HCT116 (cell line): ENCODE measurements at regions not wholly inside any gene's neighbourhood (a gene's known extent, or its start where the extent isn't known, plus 50 kb on each side); places are given as distances from the start of the nearest gene placed in this dataset.

ENCODE experiments used
- CEBPB ChIP-seq: IDR thresholded peaks from 2 replicates; pipeline ENCODE4 v1.6.1; 2012; ENCODE audit warnings: low read depth
- ZNF274 ChIP-seq: fragments of 200-500 bp; sonication (Bioruptor generic); IDR thresholded peaks from 2 replicates; pipeline ENCODE4 v1.6.1; 2014; ENCODE audit warnings: mild to moderate bottlenecking, low read depth, low read length, inconsistent platforms
- TF ChIP-seq, protein P1 (sequence below), 3 experiments: fragments of 200-600 bp in 1 of 3; sonication (generic) in 1 of 3; IDR thresholded peaks in 2 of 3; conservative IDR thresholded peaks in 1 of 3; 2 replicates each; pipeline ENCODE4 v1.5.1; 2012 to 2017; ENCODE audit warnings: low read depth in 2 of 3, low read length in 2 of 3, antibody characterized with exemption in 1 of 3, borderline replicate concordance in 1 of 3, control low read depth in 1 of 3, mild to moderate bottlenecking in 1 of 3, mixed read lengths in 1 of 3, mixed run types in 1 of 3, moderate library complexity in 1 of 3; ENCODE audit not compliant: insufficient read depth in 1 of 3

DNA sequence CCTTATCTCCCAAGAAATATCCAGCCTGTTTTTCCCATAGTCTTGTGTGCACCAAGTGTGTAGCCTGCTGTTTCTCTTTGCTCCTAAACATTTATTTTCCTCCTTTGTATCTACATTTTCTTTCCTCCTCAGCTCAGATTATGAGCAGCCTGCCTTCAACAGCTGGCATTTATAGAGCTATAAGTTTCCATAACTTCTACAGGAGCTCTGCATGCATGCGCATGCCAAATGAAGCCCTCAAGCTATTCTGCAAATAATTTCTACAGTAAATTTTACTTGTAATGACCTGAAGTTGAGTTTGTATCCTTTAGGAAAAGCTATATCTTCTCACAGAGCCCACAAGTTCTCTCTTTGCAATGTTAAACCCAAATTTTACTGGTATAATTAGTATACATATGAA, 699.5 kb downstream of the CETN3 start:
- TF ChIP-seq, protein P1, sequence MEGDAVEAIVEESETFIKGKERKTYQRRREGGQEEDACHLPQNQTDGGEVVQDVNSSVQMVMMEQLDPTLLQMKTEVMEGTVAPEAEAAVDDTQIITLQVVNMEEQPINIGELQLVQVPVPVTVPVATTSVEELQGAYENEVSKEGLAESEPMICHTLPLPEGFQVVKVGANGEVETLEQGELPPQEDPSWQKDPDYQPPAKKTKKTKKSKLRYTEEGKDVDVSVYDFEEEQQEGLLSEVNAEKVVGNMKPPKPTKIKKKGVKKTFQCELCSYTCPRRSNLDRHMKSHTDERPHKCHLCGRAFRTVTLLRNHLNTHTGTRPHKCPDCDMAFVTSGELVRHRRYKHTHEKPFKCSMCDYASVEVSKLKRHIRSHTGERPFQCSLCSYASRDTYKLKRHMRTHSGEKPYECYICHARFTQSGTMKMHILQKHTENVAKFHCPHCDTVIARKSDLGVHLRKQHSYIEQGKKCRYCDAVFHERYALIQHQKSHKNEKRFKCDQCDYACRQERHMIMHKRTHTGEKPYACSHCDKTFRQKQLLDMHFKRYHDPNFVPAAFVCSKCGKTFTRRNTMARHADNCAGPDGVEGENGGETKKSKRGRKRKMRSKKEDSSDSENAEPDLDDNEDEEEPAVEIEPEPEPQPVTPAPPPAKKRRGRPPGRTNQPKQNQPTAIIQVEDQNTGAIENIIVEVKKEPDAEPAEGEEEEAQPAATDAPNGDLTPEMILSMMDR (IDR thresholded peaks at IDR 0.05 in 2 of 3, conservative IDR thresholded peaks at IDR 0.05 in 1 of 3; ENCODE audit: borderline replicate concordance in 1 of 3, insufficient read depth in 1 of 3, low read depth in 2 of 3, low read length in 2 of 3): no peak
- no peak for TF ChIP-seq ZNF274
- TF ChIP-seq CEBPB: no peak
